LNCaP clone FGC (cell line): ENCODE measurements at regions not wholly inside any gene's neighbourhood (a gene's known extent, or its start where the extent isn't known, plus 50 kb on each side); places are given as distances from the start of the nearest gene placed in this dataset.

Experiments
- DNase-seq: peaks from one replicate; pipeline ENCODE4 v3.0.0-alpha.2; 2011; ENCODE audit warnings: low read depth
- H3K4me3 ChIP-seq: 2 replicates; pipeline ENCODE4 v1.5.1; 2011; ENCODE audit warnings: mild to moderate bottlenecking, low read depth, low read length, control low read depth
- TF ChIP-seq, protein P1 (sequence below): IDR thresholded peaks from 2 replicates; pipeline ENCODE4 v1.5.1; 2012; ENCODE audit warnings: mild to moderate bottlenecking; ENCODE audit not compliant: control insufficient read depth, insufficient read depth; ENCODE audit errors: extremely low read depth

DNA sequence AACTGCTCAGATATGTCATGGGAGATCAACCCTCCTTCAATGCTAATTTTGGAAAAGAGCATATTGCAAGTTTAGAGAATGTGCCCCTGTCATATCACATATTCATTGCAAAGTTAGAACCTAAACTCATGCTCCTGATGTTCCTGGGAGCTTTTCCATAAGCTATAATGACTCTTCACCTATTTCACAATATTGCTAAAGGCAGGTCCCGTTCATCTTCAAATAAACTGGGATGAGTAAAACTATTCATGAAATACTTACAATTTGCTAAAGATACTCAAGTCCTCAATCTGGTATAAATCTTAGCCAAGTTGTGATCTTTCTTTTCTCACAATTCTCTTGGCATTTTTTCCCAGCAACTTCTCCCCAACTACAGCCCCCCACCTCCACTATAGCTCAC is 121.7 kb upstream of the TNFAIP3 start:
- no peak overlapping the region for H3K4me3 ChIP-seq
- no peak for DNase-seq
- TF ChIP-seq, protein P1, sequence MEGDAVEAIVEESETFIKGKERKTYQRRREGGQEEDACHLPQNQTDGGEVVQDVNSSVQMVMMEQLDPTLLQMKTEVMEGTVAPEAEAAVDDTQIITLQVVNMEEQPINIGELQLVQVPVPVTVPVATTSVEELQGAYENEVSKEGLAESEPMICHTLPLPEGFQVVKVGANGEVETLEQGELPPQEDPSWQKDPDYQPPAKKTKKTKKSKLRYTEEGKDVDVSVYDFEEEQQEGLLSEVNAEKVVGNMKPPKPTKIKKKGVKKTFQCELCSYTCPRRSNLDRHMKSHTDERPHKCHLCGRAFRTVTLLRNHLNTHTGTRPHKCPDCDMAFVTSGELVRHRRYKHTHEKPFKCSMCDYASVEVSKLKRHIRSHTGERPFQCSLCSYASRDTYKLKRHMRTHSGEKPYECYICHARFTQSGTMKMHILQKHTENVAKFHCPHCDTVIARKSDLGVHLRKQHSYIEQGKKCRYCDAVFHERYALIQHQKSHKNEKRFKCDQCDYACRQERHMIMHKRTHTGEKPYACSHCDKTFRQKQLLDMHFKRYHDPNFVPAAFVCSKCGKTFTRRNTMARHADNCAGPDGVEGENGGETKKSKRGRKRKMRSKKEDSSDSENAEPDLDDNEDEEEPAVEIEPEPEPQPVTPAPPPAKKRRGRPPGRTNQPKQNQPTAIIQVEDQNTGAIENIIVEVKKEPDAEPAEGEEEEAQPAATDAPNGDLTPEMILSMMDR: no peak

DNA sequence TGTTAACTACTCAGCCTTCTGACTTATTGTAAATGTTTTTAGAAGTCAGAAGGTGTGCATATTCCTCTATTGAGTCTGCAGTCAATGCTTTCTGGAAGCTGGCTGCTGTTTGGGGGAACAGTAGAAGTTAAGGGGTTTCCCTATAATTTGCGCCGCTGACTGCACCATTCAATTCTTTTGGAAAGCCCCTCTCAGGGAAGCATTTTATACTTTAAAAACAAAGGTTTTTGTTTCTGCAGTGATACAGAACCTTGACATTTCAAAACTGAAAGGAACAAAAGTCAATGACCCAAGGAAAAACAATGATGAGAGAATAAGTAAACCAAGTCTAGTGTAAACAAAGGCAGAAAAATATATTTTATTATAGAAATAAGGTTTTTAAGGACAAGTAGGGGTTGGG is 120.8 kb upstream of the TNFAIP3 start:
- TF ChIP-seq, protein P1: no peak
- DNase-seq: no peak
- H3K4me3 ChIP-seq: no peak overlapping the region

DNA sequence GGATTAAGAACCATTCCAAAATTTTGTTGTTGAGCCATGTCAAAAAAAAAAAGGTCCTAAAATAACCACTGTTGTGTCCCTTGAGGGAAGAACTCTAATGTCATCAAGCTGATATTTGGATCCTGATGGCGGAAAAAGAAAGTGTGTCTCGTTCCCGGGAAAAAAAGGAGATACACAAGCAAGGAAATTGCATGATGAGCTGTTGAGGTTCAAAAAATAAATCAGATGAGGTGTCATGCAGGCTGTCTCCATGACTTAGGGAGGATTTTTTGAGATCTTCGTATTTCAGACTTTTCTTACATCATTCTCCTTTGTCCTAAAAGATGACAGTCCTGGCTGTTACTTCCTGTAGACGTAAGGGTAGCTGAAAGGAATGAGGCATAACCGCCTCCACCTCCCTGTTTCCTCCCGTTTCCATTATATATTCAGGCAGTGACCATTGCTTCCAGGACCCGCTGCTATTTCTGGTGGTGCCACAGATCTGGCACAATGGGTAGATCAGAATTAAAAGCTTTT is 117.3 kb upstream of the TNFAIP3 start:
- TF ChIP-seq, protein P1: no peak
- H3K4me3 ChIP-seq: no peak overlapping the region
- DNase-seq: no peak

DNA sequence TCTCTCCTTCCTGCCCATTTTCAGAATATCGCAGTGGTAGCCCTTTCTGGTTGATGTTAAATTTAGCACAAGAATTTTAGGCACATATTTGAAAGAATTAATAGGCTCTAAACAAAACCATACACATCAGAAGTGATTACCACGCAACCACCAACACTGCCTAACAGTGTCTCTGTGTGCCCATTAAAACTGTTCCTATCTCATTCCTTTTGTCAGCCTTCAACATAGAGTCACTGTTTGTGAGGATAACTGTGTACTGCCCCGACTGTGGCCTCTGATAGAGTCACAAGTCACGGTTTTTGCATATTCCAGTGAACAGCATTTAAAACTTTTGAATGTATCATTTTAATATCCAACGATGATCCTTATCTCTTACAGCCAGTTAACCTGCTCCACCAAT is 116.8 kb upstream of the TNFAIP3 start:
- no peak for DNase-seq
- TF ChIP-seq, protein P1: no peak
- no peak overlapping the region for H3K4me3 ChIP-seq

DNA sequence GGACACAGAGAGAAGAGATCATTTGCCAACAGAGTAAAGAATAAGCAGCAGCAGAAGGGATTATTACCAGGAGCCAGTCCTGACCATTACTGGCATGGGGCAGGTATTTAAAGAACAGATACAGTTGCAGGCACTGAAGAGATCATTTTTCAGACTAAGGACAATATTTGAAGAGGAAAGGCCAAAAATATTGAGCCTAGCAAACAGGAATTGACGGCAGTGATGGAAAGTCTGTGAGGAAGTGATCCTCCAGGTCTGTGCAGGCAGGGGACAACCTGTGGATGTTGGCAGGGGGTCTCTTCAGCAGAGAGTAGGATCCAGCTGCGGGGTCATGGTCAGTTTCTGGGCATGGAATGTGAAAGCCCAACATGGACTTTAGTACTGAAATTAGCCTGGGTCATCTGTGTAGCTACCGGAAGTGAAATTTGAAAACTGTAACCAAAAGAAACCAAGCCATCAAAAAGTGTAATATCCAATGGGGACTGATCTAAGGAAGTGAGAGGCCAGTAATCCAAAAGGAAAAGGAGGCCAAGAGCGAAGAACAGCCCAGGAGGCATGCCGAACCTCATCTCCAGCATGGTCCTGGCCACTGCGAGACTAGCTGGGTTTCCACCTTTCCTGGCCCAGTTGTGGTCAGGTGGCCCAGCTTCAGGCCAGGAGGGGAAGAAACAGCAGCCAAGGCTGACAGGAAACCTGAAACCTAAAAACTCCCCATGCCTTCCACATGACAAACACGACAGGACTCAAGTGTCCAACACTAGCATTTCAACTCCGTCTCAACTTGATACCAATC is 115.1 kb upstream of the TNFAIP3 start:
- DNase-seq: no peak
- TF ChIP-seq, protein P1: no peak
- no peak overlapping the region for H3K4me3 ChIP-seq

DNA sequence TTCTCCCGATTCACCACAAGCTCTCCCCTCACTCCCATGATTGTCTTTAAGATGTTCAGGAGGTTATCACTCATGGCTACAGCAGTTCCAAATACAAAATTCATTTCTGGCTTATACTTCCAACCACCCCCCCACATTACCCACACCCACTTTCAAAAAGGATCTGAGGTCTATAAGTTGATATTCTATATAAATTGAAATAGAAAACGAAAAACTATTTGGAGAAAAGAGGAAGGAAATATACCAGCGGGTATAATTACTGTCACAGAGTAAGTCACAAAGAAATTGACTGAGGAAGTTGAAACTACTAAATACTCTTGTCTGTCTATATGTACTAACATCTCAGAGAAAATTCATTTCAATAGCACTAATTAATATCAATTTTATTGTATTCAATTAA is 112.7 kb upstream of the TNFAIP3 start:
- TF ChIP-seq, protein P1: no peak
- H3K4me3 ChIP-seq: no peak overlapping the region
- no peak for DNase-seq

DNA sequence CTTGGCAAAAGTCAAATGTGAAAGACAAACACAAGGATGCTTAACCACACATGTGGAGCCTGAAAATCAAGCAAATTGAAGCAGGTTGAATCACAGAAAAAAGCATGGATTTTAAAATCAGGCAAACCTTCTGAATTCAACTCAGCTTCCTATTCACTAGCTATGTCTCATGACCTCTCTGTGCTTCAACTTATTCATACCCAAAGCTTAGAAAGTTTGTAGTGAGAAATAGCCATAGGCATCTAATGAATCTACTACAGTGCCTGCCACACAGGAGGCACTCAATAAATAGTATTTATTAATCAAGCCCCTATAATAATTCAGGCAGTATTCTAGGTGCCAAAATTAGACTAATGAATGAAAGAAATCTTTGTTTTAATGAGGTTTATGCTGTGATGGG is 112.2 kb upstream of the TNFAIP3 start:
- H3K4me3 ChIP-seq: no peak overlapping the region
- TF ChIP-seq, protein P1: no peak
- no peak for DNase-seq
